ENCODE measurements at regions not wholly inside any gene's neighbourhood (a gene's known extent, or its start where the extent isn't known, plus 50 kb on each side); places are given as distances from the start of the nearest gene placed in this dataset.

GRCh38 chr16:82345318-82345717, 175.3 kb upstream of the MPHOSPH6 start:
- no peaks in the 10 kb centered on the region for H3K27me3 ChIP-seq (ENCODE audit: control insufficient read depth in 2 of 2, insufficient read depth in 2 of 2, low read length in 2 of 2)
- H3K9ac ChIP-seq (ENCODE audit: low read depth in 1 of 2, low read length in 2 of 2): no peak overlapping the region
- H3K36me3 ChIP-seq (ENCODE audit: control insufficient read depth in 2 of 2, insufficient read depth in 2 of 2, low read length in 2 of 2): no peaks in the 10 kb centered on the region
- no peaks in the 10 kb centered on the region for H3K4me1 ChIP-seq (ENCODE audit: control insufficient read depth in 2 of 2, insufficient read depth in 2 of 2, low read length in 2 of 2)
- peaks cover 0 to 2% of the 10 kb centered on the region in 2 donors for H3K9me3 ChIP-seq (ENCODE audit: control insufficient read depth in 2 of 2, low read length in 2 of 2)
- H3K27ac ChIP-seq (ENCODE audit: low read depth in 2 of 2, low read length in 2 of 2): no peak overlapping the region
- no peak overlapping the region for H3K4me3 ChIP-seq (ENCODE audit: low read length in 2 of 2)

DNA sequence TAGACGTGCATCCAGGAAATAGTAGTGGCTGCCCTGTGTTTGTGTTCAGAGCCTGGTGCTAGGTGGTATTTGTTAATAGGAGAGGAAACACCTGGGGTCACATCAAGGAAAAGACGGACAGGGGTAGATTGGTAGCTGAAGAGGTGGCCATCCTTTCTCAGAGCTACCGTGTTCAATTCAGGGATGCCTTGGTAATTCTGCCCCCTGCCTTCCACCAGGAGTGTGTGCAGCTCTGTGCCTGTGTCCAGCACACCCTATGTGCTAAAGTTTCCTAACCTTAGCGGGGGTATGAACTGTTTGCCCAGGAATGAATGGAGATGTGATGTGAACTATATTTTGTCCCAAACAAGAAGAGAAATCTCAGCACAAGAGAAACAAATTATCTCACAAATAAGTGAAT, 174.1 kb upstream of the MPHOSPH6 start:
- Histone ChIP-seq H3K4me1 (ENCODE audit: control insufficient read depth in 2 of 2, insufficient read depth in 2 of 2, low read length in 2 of 2) (no peaks in the 10 kb centered on the region), H3K4me3 (ENCODE audit: low read length in 2 of 2) (no peak overlapping the region), H3K27ac (ENCODE audit: low read depth in 2 of 2, low read length in 2 of 2) (no peak overlapping the region), H3K36me3 (ENCODE audit: control insufficient read depth in 2 of 2, insufficient read depth in 2 of 2, low read length in 2 of 2) (no peaks in the 10 kb centered on the region), H3K9me3 (ENCODE audit: control insufficient read depth in 2 of 2, low read length in 2 of 2) (peaks cover 0 to 2% of the 10 kb centered on the region in 2 donors), H3K9ac (ENCODE audit: low read depth in 1 of 2, low read length in 2 of 2) (no peak overlapping the region), H3K27me3 (ENCODE audit: control insufficient read depth in 2 of 2, insufficient read depth in 2 of 2, low read length in 2 of 2) (no peaks in the 10 kb centered on the region)

GRCh38 chr16:82341146-82341669, 171.2 kb upstream of the MPHOSPH6 start:
- Histone ChIP-seq H3K36me3 (ENCODE audit: control insufficient read depth in 2 of 2, insufficient read depth in 2 of 2, low read length in 2 of 2) (no peaks in the 10 kb centered on the region), H3K27ac (ENCODE audit: low read depth in 2 of 2, low read length in 2 of 2) (no peak overlapping the region), H3K9ac (ENCODE audit: low read depth in 1 of 2, low read length in 2 of 2) (no peak overlapping the region), H3K4me3 (ENCODE audit: low read length in 2 of 2) (no peak overlapping the region), H3K4me1 (ENCODE audit: control insufficient read depth in 2 of 2, insufficient read depth in 2 of 2, low read length in 2 of 2) (no peaks in the 10 kb centered on the region), H3K9me3 (ENCODE audit: control insufficient read depth in 2 of 2, low read length in 2 of 2) (peaks cover 0 to 2% of the 10 kb centered on the region in 2 donors), H3K27me3 (ENCODE audit: control insufficient read depth in 2 of 2, insufficient read depth in 2 of 2, low read length in 2 of 2) (no peaks in the 10 kb centered on the region)

- Histone ChIP-seq H3K4me1 (ENCODE audit: control insufficient read depth in 2 of 2, insufficient read depth in 2 of 2, low read length in 2 of 2) (no peaks in the 10 kb centered on the region), H3K36me3 (ENCODE audit: control insufficient read depth in 2 of 2, insufficient read depth in 2 of 2, low read length in 2 of 2) (no peaks in the 10 kb centered on the region), H3K9ac (ENCODE audit: low read depth in 1 of 2, low read length in 2 of 2) (no peak overlapping the region), H3K27ac (ENCODE audit: low read depth in 2 of 2, low read length in 2 of 2) (no peak overlapping the region), H3K27me3 (ENCODE audit: control insufficient read depth in 2 of 2, insufficient read depth in 2 of 2, low read length in 2 of 2) (no peaks in the 10 kb centered on the region), H3K4me3 (ENCODE audit: low read length in 2 of 2) (no peak overlapping the region), H3K9me3 (ENCODE audit: control insufficient read depth in 2 of 2, low read length in 2 of 2) (peaks cover 0 to 2% of the 10 kb centered on the region in 2 donors)
These were observed 170.5 kb upstream of the MPHOSPH6 start for GRCh38 chr16:82340531-82340930.

GRCh38 chr16:82337355-82337754, 167.3 kb upstream of the MPHOSPH6 start:
- H3K9me3 ChIP-seq (ENCODE audit: control insufficient read depth in 2 of 2, low read length in 2 of 2): peaks cover 0 to 2% of the 10 kb centered on the region in 2 donors
- H3K36me3 ChIP-seq (ENCODE audit: control insufficient read depth in 2 of 2, insufficient read depth in 2 of 2, low read length in 2 of 2): no peaks in the 10 kb centered on the region
- H3K4me1 ChIP-seq (ENCODE audit: control insufficient read depth in 2 of 2, insufficient read depth in 2 of 2, low read length in 2 of 2): no peaks in the 10 kb centered on the region
- H3K4me3 ChIP-seq (ENCODE audit: low read length in 2 of 2): no peak overlapping the region
- no peak overlapping the region for H3K27ac ChIP-seq (ENCODE audit: low read depth in 2 of 2, low read length in 2 of 2)
- no peaks in the 10 kb centered on the region for H3K27me3 ChIP-seq (ENCODE audit: control insufficient read depth in 2 of 2, insufficient read depth in 2 of 2, low read length in 2 of 2)
- no peak overlapping the region for H3K9ac ChIP-seq (ENCODE audit: low read depth in 1 of 2, low read length in 2 of 2)

DNA sequence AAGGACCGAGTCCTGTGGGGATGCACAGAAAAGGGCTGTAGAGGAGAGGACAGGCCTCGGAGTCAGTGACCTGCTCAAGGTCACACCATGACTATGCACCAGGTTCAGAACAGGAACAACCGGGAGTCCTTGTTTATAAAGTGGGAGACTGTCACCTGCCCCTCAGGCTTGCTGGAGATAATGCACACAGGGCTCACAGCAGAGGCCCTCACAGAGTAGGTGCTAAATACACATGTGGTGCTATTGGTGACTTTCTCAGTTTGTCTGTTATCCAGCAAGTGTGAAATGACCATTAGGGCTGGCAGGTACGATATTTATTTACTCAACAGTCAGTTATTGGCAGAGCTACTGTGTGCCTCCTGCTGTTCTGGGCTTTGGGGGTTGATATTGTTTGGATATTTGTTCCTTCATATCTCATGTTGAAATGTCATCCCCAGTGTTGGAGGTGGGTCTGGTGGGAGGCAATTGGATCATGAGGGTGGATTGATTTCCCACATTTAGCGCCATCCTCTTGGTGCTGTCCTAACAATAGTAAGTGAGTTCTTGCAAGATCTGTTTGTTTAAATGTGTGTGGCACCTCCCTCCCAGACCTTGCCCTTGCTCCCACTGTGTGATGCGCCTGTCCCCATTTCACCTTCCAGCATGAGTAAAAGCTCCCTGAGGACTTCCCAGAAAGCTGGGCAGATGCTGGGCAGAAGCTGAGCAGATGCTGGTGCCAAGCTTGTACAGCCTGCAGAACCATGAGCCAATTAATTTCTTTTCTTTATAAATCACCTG, 162.1 kb upstream of the MPHOSPH6 start:
- H3K27me3 ChIP-seq (ENCODE audit: control insufficient read depth in 2 of 2, insufficient read depth in 2 of 2, low read length in 2 of 2): no peaks in the 10 kb centered on the region
- H3K9me3 ChIP-seq (ENCODE audit: control insufficient read depth in 2 of 2, low read length in 2 of 2): no peaks in the 10 kb centered on the region

DNA sequence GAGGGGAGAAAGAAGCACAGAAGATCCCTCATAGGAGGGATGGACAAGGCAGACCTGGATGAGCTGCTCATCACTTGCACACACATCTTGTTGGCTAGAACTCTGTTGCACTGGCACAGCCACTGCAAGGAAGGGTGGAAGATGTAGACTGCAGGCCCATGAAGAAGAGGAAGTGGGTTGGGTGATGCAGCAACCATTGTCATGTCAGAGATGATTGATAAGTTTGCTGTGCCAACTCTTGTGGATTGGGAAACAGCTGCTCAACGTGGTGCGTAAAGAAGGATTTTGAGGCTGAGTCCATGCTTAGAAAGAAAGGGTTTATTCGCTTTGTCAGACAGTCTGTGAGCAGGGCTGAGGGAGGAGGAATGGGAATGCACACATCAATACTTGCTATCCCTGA, 161.4 kb upstream of the MPHOSPH6 start:
- Histone ChIP-seq H3K27ac (ENCODE audit: low read depth in 2 of 2, low read length in 2 of 2) (no peak overlapping the region), H3K27me3 (ENCODE audit: control insufficient read depth in 2 of 2, insufficient read depth in 2 of 2, low read length in 2 of 2) (no peaks in the 10 kb centered on the region), H3K4me1 (ENCODE audit: control insufficient read depth in 2 of 2, insufficient read depth in 2 of 2, low read length in 2 of 2) (no peaks in the 10 kb centered on the region), H3K36me3 (ENCODE audit: control insufficient read depth in 2 of 2, insufficient read depth in 2 of 2, low read length in 2 of 2) (no peaks in the 10 kb centered on the region), H3K9me3 (ENCODE audit: control insufficient read depth in 2 of 2, low read length in 2 of 2) (no peaks in the 10 kb centered on the region), H3K4me3 (ENCODE audit: low read length in 2 of 2) (no peak overlapping the region), H3K9ac (ENCODE audit: low read depth in 1 of 2, low read length in 2 of 2) (no peak overlapping the region)

More for the DNA sequence above, 162.1 kb upstream of the MPHOSPH6 start:
- Histone ChIP-seq H3K27ac (ENCODE audit: low read depth in 2 of 2, low read length in 2 of 2) (no peak overlapping the region), H3K36me3 (ENCODE audit: control insufficient read depth in 2 of 2, insufficient read depth in 2 of 2, low read length in 2 of 2) (no peaks in the 10 kb centered on the region), H3K9ac (ENCODE audit: low read depth in 1 of 2, low read length in 2 of 2) (no peak overlapping the region), H3K4me1 (ENCODE audit: control insufficient read depth in 2 of 2, insufficient read depth in 2 of 2, low read length in 2 of 2) (no peaks in the 10 kb centered on the region), H3K4me3 (ENCODE audit: low read length in 2 of 2) (no peak overlapping the region)

GRCh38 chr16:82329504-82330192, 159.6 kb upstream of the MPHOSPH6 start:
- Histone ChIP-seq H3K36me3 (ENCODE audit: control insufficient read depth in 2 of 2, insufficient read depth in 2 of 2, low read length in 2 of 2) (no peaks in the 10 kb centered on the region), H3K27me3 (ENCODE audit: control insufficient read depth in 2 of 2, insufficient read depth in 2 of 2, low read length in 2 of 2) (no peaks in the 10 kb centered on the region), H3K9ac (ENCODE audit: low read depth in 1 of 2, low read length in 2 of 2) (no peak overlapping the region), H3K27ac (ENCODE audit: low read depth in 2 of 2, low read length in 2 of 2) (no peak overlapping the region), H3K9me3 (ENCODE audit: control insufficient read depth in 2 of 2, low read length in 2 of 2) (no peaks in the 10 kb centered on the region), H3K4me1 (ENCODE audit: control insufficient read depth in 2 of 2, insufficient read depth in 2 of 2, low read length in 2 of 2) (no peaks in the 10 kb centered on the region), H3K4me3 (ENCODE audit: low read length in 2 of 2) (no peak overlapping the region)

- Histone ChIP-seq H3K9me3 (ENCODE audit: control insufficient read depth in 2 of 2, low read length in 2 of 2) (no peaks in the 10 kb centered on the region), H3K4me1 (ENCODE audit: control insufficient read depth in 2 of 2, insufficient read depth in 2 of 2, low read length in 2 of 2) (no peaks in the 10 kb centered on the region), H3K36me3 (ENCODE audit: control insufficient read depth in 2 of 2, insufficient read depth in 2 of 2, low read length in 2 of 2) (no peaks in the 10 kb centered on the region), H3K27me3 (ENCODE audit: control insufficient read depth in 2 of 2, insufficient read depth in 2 of 2, low read length in 2 of 2) (no peaks in the 10 kb centered on the region), H3K4me3 (ENCODE audit: low read length in 2 of 2) (no peak overlapping the region), H3K27ac (ENCODE audit: low read depth in 2 of 2, low read length in 2 of 2) (no peak overlapping the region), H3K9ac (ENCODE audit: low read depth in 1 of 2, low read length in 2 of 2) (no peak overlapping the region)
These were observed 159.0 kb upstream of the MPHOSPH6 start for GRCh38 chr16:82328881-82329469.

DNA sequence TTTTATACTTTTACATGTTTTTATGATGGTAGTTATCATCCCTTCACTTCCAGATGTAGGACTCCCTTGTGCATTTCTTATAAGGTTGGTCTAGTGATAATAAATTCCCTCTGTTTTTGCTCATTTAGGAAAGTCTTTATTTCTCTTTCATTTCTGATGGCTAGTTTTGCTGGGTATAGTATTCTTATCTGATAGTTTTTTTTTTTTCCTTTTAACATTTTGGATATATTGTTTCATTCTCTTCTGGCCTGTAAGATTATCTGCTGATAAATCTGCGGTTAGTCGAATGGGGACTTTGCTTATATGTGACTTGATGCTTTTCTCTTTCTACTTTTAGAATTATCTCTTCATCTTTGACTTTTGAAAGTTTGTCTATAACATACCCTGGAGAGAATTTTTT, 153.1 kb upstream of the MPHOSPH6 start:
- Histone ChIP-seq H3K27me3 (ENCODE audit: control insufficient read depth in 2 of 2, insufficient read depth in 2 of 2, low read length in 2 of 2) (no peaks in the 10 kb centered on the region), H3K27ac (ENCODE audit: low read depth in 2 of 2, low read length in 2 of 2) (no peak overlapping the region), H3K4me3 (ENCODE audit: low read length in 2 of 2) (no peak overlapping the region), H3K9ac (ENCODE audit: low read depth in 1 of 2, low read length in 2 of 2) (no peak overlapping the region), H3K36me3 (ENCODE audit: control insufficient read depth in 2 of 2, insufficient read depth in 2 of 2, low read length in 2 of 2) (no peaks in the 10 kb centered on the region), H3K4me1 (ENCODE audit: control insufficient read depth in 2 of 2, insufficient read depth in 2 of 2, low read length in 2 of 2) (no peaks in the 10 kb centered on the region), H3K9me3 (ENCODE audit: control insufficient read depth in 2 of 2, low read length in 2 of 2) (no peaks in the 10 kb centered on the region)
